ENCODE measurements at regions not wholly inside any gene's neighbourhood (a gene's known extent, or its start where the extent isn't known, plus 50 kb on each side); places are given as distances from the start of the nearest gene placed in this dataset.

- POLR2A ChIA-PET: no interaction called here
- H3K4me3 Mint-ChIP-seq: no peak overlapping the region
- H3K27me3 Mint-ChIP-seq: peaks cover 11% of the 10 kb centered on the region
- ATAC-seq (ENCODE audit: low read depth): no peak
- DNase-seq: no peak
- no peak overlapping the region for H3K27ac Mint-ChIP-seq
- H3K36me3 Mint-ChIP-seq (ENCODE audit: low read depth): no peaks in the 10 kb centered on the region
- intact Hi-C loops (cut with micrococcal nuclease): loop anchor here (1.0 to 5.0 kb wide), 3 partner anchors 527 to 1605 kb away; no protein-coding TSS in a partner anchor
- TF ChIP-seq, protein P1, sequence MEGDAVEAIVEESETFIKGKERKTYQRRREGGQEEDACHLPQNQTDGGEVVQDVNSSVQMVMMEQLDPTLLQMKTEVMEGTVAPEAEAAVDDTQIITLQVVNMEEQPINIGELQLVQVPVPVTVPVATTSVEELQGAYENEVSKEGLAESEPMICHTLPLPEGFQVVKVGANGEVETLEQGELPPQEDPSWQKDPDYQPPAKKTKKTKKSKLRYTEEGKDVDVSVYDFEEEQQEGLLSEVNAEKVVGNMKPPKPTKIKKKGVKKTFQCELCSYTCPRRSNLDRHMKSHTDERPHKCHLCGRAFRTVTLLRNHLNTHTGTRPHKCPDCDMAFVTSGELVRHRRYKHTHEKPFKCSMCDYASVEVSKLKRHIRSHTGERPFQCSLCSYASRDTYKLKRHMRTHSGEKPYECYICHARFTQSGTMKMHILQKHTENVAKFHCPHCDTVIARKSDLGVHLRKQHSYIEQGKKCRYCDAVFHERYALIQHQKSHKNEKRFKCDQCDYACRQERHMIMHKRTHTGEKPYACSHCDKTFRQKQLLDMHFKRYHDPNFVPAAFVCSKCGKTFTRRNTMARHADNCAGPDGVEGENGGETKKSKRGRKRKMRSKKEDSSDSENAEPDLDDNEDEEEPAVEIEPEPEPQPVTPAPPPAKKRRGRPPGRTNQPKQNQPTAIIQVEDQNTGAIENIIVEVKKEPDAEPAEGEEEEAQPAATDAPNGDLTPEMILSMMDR (IDR thresholded peaks at IDR 0.05): no peak
- CTCF ChIA-PET: interaction anchor here (1.0 to 2.2 kb wide), 3 partner anchors 10 to 532 kb away, joined by 3 to 9 read pairs (median 3); no protein-coding TSS in a partner anchor
- no peaks in the 10 kb centered on the region for H3K9me3 Mint-ChIP-seq
- H3K4me1 Mint-ChIP-seq: no peaks in the 10 kb centered on the region
Observed at GRCh38 chr2:18378020-18378653, 182.3 kb downstream of the RDH14 start.

DNA sequence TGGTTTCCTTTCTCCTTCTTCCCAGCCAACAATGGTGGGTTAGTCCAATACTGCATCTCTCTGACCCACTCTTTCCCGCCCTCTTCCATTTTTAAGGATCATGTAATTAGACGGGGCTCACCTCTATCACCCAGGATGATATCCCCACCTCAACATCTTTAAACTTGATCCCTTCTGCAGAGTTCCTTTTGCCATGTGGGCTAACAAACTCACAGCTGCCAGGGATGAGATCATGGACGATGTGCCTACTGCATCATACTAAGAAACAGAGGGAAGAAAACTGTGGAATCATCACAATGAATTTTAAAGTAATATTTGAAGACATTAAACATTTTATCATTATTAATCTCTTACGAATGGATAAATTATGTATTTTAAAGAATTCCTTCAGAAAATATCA, 183.5 kb downstream of the RDH14 start:
- peaks cover 15% of the 10 kb centered on the region for H3K27me3 Mint-ChIP-seq
- ATAC-seq (ENCODE audit: low read depth) (no peak), DNase-seq (no peak)
- no peaks in the 10 kb centered on the region for H3K4me1 Mint-ChIP-seq
- no peaks in the 10 kb centered on the region for H3K36me3 Mint-ChIP-seq (ENCODE audit: low read depth)
- TF ChIP-seq, protein P1 (IDR thresholded peaks at IDR 0.05): no peak
- POLR2A ChIA-PET: no interaction called here
- H3K9me3 Mint-ChIP-seq: no peaks in the 10 kb centered on the region
- intact Hi-C loops (cut with micrococcal nuclease): loop anchor here (5.0 kb wide), 1 partner anchor 730 kb away; no protein-coding TSS in a partner anchor
- H3K4me3 Mint-ChIP-seq: no peak overlapping the region
- no peak overlapping the region for H3K27ac Mint-ChIP-seq
- CTCF ChIA-PET: interaction anchor here (1.3 to 1.8 kb wide), 4 partner anchors 12 to 658 kb away, joined by 3 to 7 read pairs (median 5); no protein-coding TSS in a partner anchor

GRCh38 chr2:18373664-18374063, 186.8 kb downstream of the RDH14 start:
- ChIA-PET CTCF (interaction anchor here (1.3 kb wide), 1 partner anchor 521 kb away, joined by 6 read pairs; no protein-coding TSS in a partner anchor), POLR2A (no interaction called here)
- ATAC-seq (ENCODE audit: low read depth) (no peak), DNase-seq (no peak)
- no peak overlapping the region for H3K27ac Mint-ChIP-seq
- H3K27me3 Mint-ChIP-seq: peaks cover 27% of the 10 kb centered on the region
- H3K36me3 Mint-ChIP-seq (ENCODE audit: low read depth): no peaks in the 10 kb centered on the region
- H3K4me3 Mint-ChIP-seq: no peak overlapping the region
- no peaks in the 10 kb centered on the region for H3K4me1 Mint-ChIP-seq
- TF ChIP-seq, protein P1 (IDR thresholded peaks at IDR 0.05): no peak
- no peaks in the 10 kb centered on the region for H3K9me3 Mint-ChIP-seq
- intact Hi-C loops (cut with micrococcal nuclease): no loop called here

DNA sequence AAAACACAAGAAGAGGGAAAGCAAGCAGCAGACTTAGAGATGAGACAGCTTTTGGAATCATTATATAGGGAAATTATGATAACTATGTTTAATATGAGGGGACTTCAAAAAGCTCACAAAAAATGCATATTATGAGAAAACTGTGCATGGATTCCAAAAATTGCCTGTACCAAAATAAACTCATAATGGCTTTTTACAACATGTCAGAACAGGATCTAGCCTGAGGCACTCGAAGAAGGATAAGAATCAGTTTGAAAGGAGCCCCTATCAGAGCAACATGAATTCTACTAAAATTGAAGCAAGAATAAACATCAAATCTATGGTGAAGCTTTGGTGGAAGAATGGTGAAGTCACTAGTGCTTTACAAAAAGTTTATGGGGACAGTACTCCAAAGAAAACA, 187.4 kb downstream of the RDH14 start:
- H3K36me3 Mint-ChIP-seq (ENCODE audit: low read depth): no peaks in the 10 kb centered on the region
- DNase-seq (no peak), ATAC-seq (ENCODE audit: low read depth) (no peak)
- H3K27ac Mint-ChIP-seq: no peak overlapping the region
- peaks cover 26% of the 10 kb centered on the region for H3K27me3 Mint-ChIP-seq
- TF ChIP-seq, protein P1 (IDR thresholded peaks at IDR 0.05): no peak
- intact Hi-C loops (cut with micrococcal nuclease): no loop called here
- H3K4me3 Mint-ChIP-seq: no peak overlapping the region
- CTCF ChIA-PET: no interaction called here
- no peaks in the 10 kb centered on the region for H3K9me3 Mint-ChIP-seq
- H3K4me1 Mint-ChIP-seq: no peaks in the 10 kb centered on the region
- POLR2A ChIA-PET: no interaction called here

DNA sequence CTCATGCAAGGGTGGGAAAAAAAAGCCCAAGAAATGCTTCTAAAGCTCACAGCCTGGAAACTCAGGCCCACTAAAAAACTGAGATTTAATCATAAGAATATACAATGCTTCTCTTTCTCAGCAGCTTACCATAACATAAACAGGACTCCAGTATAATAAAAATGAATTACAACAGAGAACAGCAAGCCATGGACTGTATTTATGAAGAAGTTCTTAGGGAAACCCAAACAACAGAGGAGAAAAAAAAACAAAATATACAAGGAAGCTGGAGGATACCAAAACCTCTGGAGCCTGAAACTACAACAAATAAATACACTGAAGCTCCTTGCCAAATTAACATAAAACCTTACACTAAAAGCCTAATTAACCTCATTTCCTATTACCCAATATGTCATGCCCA, 187.8 kb downstream of the RDH14 start:
- Mint-ChIP-seq H3K4me1 (no peaks in the 10 kb centered on the region), H3K27me3 (peaks cover 24% of the 10 kb centered on the region), H3K27ac (no peak overlapping the region), H3K9me3 (no peaks in the 10 kb centered on the region), H3K36me3 (ENCODE audit: low read depth) (no peaks in the 10 kb centered on the region), H3K4me3 (no peak overlapping the region)
- DNase-seq (no peak), ATAC-seq (ENCODE audit: low read depth) (no peak)
- intact Hi-C loops (cut with micrococcal nuclease): no loop called here
- ChIA-PET CTCF (no interaction called here), POLR2A (no interaction called here)
- TF ChIP-seq, protein P1 (IDR thresholded peaks at IDR 0.05): no peak

Measured in activated B cell treated with CpG ODN at 0.5 μM for 24 hours (primary cell).